ENCODE measurements at regions not wholly inside any gene's neighbourhood (a gene's known extent, or its start where the extent isn't known, plus 50 kb on each side); places are given as distances from the start of the nearest gene placed in this dataset.

GRCh38 chr2:199624958-199625357 lies 167.2 kb upstream of the SATB2 start:
- Histone ChIP-seq H3K9me2 (replicated peaks; ENCODE audit: insufficient read depth, low read length) (no peaks in the 10 kb centered on the region), H3K27me3 (ENCODE audit: low read length) (no peaks in the 10 kb centered on the region), H3K9me3 (ENCODE audit: insufficient read depth, low read length) (no peaks in the 10 kb centered on the region), H3K36me3 (ENCODE audit: low read length) (no peaks in the 10 kb centered on the region), H4K20me1 (ENCODE audit: low read depth, low read length) (no peaks in the 10 kb centered on the region), H3K4me2 (ENCODE audit: low read depth, low read length, poor library complexity, severe bottlenecking) (no peak overlapping the region), H3K4me3 (ENCODE audit: insufficient read depth, low read length, poor library complexity, severe bottlenecking) (no peak overlapping the region), H3K9ac (ENCODE audit: low read length) (no peak overlapping the region), H3K27ac (ENCODE audit: low read depth, low read length) (no peak overlapping the region), H2AFZ (ENCODE audit: low read depth, low read length, severe bottlenecking) (no peak overlapping the region), H3K79me2 (ENCODE audit: insufficient read depth, low read length) (no peaks in the 10 kb centered on the region), H3F3A (ENCODE audit: insufficient read depth) (no peaks in the 10 kb centered on the region)
- no peak for TF ChIP-seq EZH2phosphoT487 (conservative IDR thresholded peaks at IDR 0.05; ENCODE audit: low read length)
- TF ChIP-seq CTCF (IDR thresholded peaks at IDR 0.05; ENCODE audit: insufficient read depth, low read length, poor library complexity, severe bottlenecking): no peak

- Histone ChIP-seq H3K79me2 (ENCODE audit: insufficient read depth, low read length) (no peaks in the 10 kb centered on the region), H3K9me3 (ENCODE audit: insufficient read depth, low read length) (no peaks in the 10 kb centered on the region), H3K9me2 (replicated peaks; ENCODE audit: insufficient read depth, low read length) (no peaks in the 10 kb centered on the region), H3K4me3 (ENCODE audit: insufficient read depth, low read length, poor library complexity, severe bottlenecking) (no peak overlapping the region), H2AFZ (ENCODE audit: low read depth, low read length, severe bottlenecking) (no peak overlapping the region), H3K4me2 (ENCODE audit: low read depth, low read length, poor library complexity, severe bottlenecking) (no peak overlapping the region), H3K36me3 (ENCODE audit: low read length) (no peaks in the 10 kb centered on the region), H3K27me3 (ENCODE audit: low read length) (no peaks in the 10 kb centered on the region), H3K9ac (ENCODE audit: low read length) (no peak overlapping the region), H3F3A (ENCODE audit: insufficient read depth) (no peaks in the 10 kb centered on the region), H3K27ac (ENCODE audit: low read depth, low read length) (no peak overlapping the region), H4K20me1 (ENCODE audit: low read depth, low read length) (no peaks in the 10 kb centered on the region)
- TF ChIP-seq CTCF (IDR thresholded peaks at IDR 0.05; ENCODE audit: insufficient read depth, low read length, poor library complexity, severe bottlenecking): no peak
- TF ChIP-seq EZH2phosphoT487 (conservative IDR thresholded peaks at IDR 0.05; ENCODE audit: low read length): no peak
These were observed 154.9 kb upstream of the SATB2 start for GRCh38 chr2:199612509-199613130.

GRCh38 chr2:199607914-199608313 lies 150.2 kb upstream of the SATB2 start:
- no peaks in the 10 kb centered on the region for H3K36me3 ChIP-seq (ENCODE audit: low read length)
- TF ChIP-seq EZH2phosphoT487 (conservative IDR thresholded peaks at IDR 0.05; ENCODE audit: low read length) (no peak), CTCF (IDR thresholded peaks at IDR 0.05; ENCODE audit: insufficient read depth, low read length, poor library complexity, severe bottlenecking) (no peak)
- no peaks in the 10 kb centered on the region for H3K79me2 ChIP-seq (ENCODE audit: insufficient read depth, low read length)
- H4K20me1 ChIP-seq (ENCODE audit: low read depth, low read length): no peaks in the 10 kb centered on the region
- H3K27me3 ChIP-seq (ENCODE audit: low read length): no peaks in the 10 kb centered on the region
- H3K9ac ChIP-seq (ENCODE audit: low read length): no peak overlapping the region
- H2AFZ ChIP-seq (ENCODE audit: low read depth, low read length, severe bottlenecking): no peak overlapping the region
- no peaks in the 10 kb centered on the region for H3K9me3 ChIP-seq (ENCODE audit: insufficient read depth, low read length)
- no peaks in the 10 kb centered on the region for H3F3A ChIP-seq (ENCODE audit: insufficient read depth)
- no peak overlapping the region for H3K27ac ChIP-seq (ENCODE audit: low read depth, low read length)
- no peak overlapping the region for H3K4me3 ChIP-seq (ENCODE audit: insufficient read depth, low read length, poor library complexity, severe bottlenecking)
- no peaks in the 10 kb centered on the region for H3K9me2 ChIP-seq (replicated peaks; ENCODE audit: insufficient read depth, low read length)
- H3K4me2 ChIP-seq (ENCODE audit: low read depth, low read length, poor library complexity, severe bottlenecking): no peak overlapping the region

Data from SU-DHL-6 (cell line).